Stomach (tissue), 8 donors: ENCODE measurements at regions not wholly inside any gene's neighbourhood (a gene's known extent, or its start where the extent isn't known, plus 50 kb on each side); places are given as distances from the start of the nearest gene placed in this dataset.

Source experiments
- DNase-seq, 2 donors: peaks; one replicate each; pipeline versions ENCODE4 v3.0.0 to v3.0.0-alpha.2; 2013 to 2019
- H3K27ac ChIP-seq, 5 donors: fragments of 200-600 bp in 4 of 5; sonication (generic) in 4 of 5; one replicate each; pipeline ENCODE4 v1.5.1; 2013 to 2019; ENCODE audit warnings: mild to moderate bottlenecking in 1 of 5, moderate library complexity in 1 of 5
- H3K27me3 ChIP-seq, 3 donors: fragments of 200-600 bp; sonication (generic); one replicate each; pipeline ENCODE4 v1.5.1; 2017 to 2019; ENCODE audit warnings: mixed run types in 1 of 3
- H3K36me3 ChIP-seq, 4 donors: fragments of 200-600 bp; sonication (generic); 1 replicate in 3 of 4; 2 replicates in 1 of 4; pipeline ENCODE4 v1.5.1; 2016 to 2019
- H3K4me1 ChIP-seq, 4 donors: fragments of 200-600 bp; sonication (generic); one replicate each; pipeline ENCODE4 v1.5.1; 2016 to 2019
- H3K4me3 ChIP-seq, 4 donors: fragments of 200-600 bp; sonication (generic) in 3 of 4; one replicate each; pipeline ENCODE4 v1.5.1; 2016 to 2019; ENCODE audit warnings: mild to moderate bottlenecking in 1 of 4
- H3K9me3 ChIP-seq, 4 donors: fragments of 200-600 bp; sonication (generic); one replicate each; pipeline ENCODE4 v1.5.1; 2016 to 2019
- CTCF ChIP-seq, 7 experiments: fragments of 450-650 bp in 4 of 7; fragments of 200-600 bp in 3 of 7; sonication (generic) in 3 of 7; IDR thresholded peaks; one replicate each; pipeline ENCODE4 v1.5.1; 2016 to 2019; ENCODE audit warnings: antibody characterized with exemption in 7 of 7, control low read depth in 2 of 7, mild to moderate bottlenecking in 1 of 7
- EP300 ChIP-seq: sonication (generic); formaldehyde crosslinking; IDR thresholded peaks from one replicate; pipeline ENCODE4 v1.6.1; 2017; ENCODE audit warnings: antibody characterized with exemption
- POLR2A ChIP-seq, 4 donors: fragments of 450-650 bp; IDR thresholded peaks; one replicate each; pipeline ENCODE4 v1.6.1; 2016; ENCODE audit warnings: antibody characterized with exemption in 4 of 4, control low read depth in 2 of 4, mild to moderate bottlenecking in 1 of 4, moderate library complexity in 1 of 4
- POLR2AphosphoS5 ChIP-seq, 3 donors: sonication (generic); formaldehyde crosslinking; IDR thresholded peaks; one replicate each; pipeline ENCODE4 v1.6.1; 2016; ENCODE audit warnings: antibody characterized with exemption in 3 of 3
- WGBS, 5 donors: extraction: QIAGEN DNeasy Blood & Tissue Kit in 3 of 5; methylation state at CpG; one replicate each; pipeline versions ENCODE4 v1.1.5 to v1.1.7; 2013 to 2018; 5-methylcytosine and 5-hydroxymethylcytosine counted together
- intact Hi-C: fragments of 100-400 bp; cut with DNase I; formaldehyde crosslinking; loops from one replicate; pipeline ENCODE4 v1.15.1; 2023; ENCODE audit warnings: low total_unique reads
- donor health status: healthy with polysubstance abuse.
- donor health status: Bipolar disorder and iron deficiency.
- donor health status: healthy.

GRCh38 chr5:82329393-82329792, 51.2 kb upstream of the RPS23 start:
- H3K36me3 ChIP-seq, result no peaks in the 10 kb centered on the region
- peaks cover 0 to 5% (median 0%) of the 10 kb centered on the region in 4 donors for H3K9me3 ChIP-seq
- DNase-seq, result no peak
- H3K27me3 ChIP-seq, result no peaks in the 10 kb centered on the region
- WGBS, 5 donors, result 92 to 97% (median 94%) methylated on average over 6 of the region's 6 CpGs
- intact Hi-C loops, result no loop called here
- TF ChIP-seq POLR2AphosphoS5 (IDR thresholded peaks at IDR 0.05), result no peak
- no peak for TF ChIP-seq CTCF (IDR thresholded peaks at IDR 0.05)
- no peak for TF ChIP-seq EP300
- TF ChIP-seq POLR2A (IDR thresholded peaks at IDR 0.05), result no peak
- no peak overlapping the region for H3K27ac ChIP-seq
- no peak overlapping the region for H3K4me3 ChIP-seq
- H3K4me1 ChIP-seq, result peaks cover 0 to 4% (median under 1%) of the 10 kb centered on the region in 4 donors
